HG02763 (cell line): ENCODE measurements at regions not wholly inside any gene's neighbourhood (a gene's known extent, or its start where the extent isn't known, plus 50 kb on each side); places are given as distances from the start of the nearest gene placed in this dataset.

Experiments
- ATAC-seq: cut with Tn5 transposase; IDR thresholded peaks from one replicate; pipeline ENCODE4 v1.9.1; 2021; ENCODE audit warnings: mild to moderate bottlenecking, moderate library complexity; ENCODE audit not compliant: unreplicated experiment

DNA sequence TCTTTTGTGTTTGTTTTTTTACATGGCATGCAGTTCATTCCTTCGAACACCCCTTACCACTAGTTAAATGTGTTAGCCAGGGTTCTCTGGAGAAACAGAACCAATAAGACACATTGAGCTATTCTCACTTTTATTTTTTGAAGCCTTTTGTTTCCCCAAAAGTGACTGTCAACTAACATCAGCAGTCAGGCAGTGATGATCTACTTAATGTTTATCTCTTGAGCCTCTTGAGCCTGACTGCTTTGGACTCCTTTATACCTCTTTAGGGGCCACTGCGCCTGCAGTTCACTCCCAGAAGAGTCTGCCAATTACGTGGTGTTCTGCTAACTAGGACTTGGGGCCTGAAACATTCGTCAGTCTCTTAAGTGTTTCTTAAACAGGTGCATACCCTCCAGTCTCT lies 163.7 kb upstream of the FLRT2 start:
- ATAC-seq: no peak

DNA sequence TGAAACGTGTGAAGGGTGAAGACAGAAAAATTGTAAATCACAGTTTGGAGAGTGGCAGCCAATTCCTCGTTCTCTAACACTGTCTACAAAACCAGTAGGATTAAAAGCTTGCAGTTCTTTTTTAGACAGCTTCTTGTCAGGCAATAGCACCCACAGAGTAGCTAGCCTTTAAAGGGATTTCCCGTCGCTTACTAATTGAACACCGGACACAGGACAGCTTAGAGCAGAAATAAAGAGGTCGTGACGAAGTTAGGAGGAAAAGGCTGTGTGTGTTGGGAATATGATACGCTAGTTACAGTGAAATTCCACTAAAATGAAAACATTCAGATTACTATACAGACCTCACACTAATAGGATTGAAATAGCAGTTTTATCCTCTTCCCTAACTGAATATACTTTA lies 149.1 kb upstream of the FLRT2 start:
- ATAC-seq: no peak

DNA sequence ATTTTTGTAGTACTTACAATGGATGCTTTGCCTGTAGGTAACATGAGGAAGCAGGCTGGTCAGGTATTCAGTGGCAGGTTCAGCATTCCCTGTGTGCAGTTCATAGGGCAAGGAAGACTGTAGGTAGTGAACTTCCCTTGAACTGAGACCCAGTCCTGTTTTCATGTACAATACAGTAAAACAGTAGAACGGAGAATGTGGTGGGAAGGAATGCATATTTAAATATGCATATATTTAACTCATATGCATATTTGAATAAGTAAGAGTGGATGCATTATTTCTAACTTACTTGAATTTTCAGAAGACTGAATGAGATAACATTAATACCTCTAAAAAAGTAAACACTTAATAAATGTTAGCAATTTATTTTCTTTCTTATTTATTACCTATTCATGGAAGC lies 147.6 kb upstream of the FLRT2 start:
- no peak for ATAC-seq

DNA sequence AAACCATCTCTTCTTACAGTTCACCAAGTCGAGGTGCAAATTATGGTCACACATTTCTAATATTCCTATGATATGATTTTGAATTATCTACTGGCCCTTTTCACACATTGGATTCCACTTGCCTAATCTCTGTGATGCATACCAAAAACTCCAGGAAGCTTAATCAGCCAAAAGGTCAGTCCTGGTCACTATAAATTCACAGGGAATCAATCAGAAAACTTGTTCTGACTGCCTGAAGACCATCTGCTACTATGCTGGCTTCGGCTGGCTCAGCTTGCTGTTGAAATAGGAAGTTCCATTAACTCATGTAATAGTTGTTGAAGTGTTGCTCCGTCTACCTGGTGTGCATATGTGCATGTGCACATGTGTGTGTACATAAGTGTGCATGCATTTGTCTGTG lies 142.8 kb upstream of the FLRT2 start:
- no peak for ATAC-seq

DNA sequence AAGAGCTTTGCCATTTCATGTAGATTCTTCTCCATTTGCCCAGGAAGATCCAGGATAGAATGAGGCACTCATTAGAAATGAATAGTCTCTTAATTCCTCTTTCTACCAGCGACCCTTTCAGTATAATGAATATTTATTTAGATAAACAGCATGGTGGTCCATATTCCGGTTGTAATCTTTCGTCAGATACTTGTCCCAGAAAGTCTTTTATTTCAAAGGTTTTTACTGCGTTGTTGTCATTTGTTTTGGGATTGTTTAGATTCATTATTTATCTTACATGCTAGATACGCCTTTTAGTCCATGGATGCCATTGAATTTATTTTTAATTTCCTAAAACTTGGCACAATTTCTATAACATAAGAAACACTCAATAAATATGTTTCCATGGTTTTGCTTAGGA lies 139.7 kb upstream of the FLRT2 start:
- no peak for ATAC-seq

DNA sequence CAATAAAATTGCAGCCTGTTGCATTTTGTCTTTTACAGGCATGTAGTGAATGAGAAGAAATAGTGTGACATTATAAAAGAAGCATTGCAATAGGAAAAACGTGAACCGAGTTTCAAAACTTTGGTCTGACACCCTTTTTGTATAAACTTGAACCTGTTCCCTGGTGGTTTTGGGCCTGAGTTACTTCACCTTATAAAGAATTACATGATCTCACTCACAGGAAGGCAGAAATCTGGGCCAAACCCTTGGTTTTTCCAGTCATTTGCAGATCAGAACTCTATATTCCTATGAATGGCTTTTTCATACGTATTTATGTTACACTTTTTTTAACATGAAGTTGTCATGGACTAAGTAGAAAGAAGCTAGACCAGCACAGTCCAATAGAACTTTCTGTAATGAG lies 138.5 kb upstream of the FLRT2 start:
- no peak for ATAC-seq

DNA sequence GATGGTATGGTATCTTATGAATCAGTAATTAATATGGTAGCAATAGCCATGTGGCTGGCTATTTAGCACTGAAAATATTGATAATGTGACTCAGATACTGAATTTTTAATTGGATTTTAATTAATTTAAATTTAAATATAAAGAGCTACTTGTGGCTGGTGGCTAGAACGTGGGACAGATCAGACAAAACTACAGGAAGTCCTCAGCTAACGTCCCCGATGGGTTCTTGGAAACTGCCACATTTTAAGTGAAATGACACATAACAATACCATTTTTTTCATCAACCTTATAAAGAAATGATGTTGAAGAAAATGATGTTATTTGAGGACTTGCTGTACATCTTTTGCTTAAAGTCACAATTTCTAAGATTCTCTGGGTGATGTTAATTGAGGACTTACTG lies 138.1 kb upstream of the FLRT2 start:
- no peak for ATAC-seq

DNA sequence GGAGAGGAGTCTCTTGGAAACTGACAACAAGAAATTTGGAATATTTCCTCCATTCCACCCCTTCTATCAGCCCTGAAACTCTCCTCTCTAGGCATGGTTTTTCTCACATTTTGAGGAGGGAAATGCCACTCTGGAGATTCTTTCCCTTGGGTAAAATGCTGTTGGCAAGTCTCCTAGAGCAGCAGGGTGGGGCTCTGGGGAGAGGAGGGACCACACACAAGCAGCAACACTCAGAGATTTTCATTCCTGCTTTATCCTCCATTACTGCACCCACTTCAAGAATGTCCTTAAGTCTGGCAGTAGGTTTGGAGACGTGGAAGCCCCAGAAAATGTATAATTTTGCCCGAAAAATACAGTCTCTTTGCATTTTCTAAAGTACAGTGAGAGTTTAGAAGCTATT lies 130.8 kb upstream of the FLRT2 start:
- ATAC-seq: no peak

DNA sequence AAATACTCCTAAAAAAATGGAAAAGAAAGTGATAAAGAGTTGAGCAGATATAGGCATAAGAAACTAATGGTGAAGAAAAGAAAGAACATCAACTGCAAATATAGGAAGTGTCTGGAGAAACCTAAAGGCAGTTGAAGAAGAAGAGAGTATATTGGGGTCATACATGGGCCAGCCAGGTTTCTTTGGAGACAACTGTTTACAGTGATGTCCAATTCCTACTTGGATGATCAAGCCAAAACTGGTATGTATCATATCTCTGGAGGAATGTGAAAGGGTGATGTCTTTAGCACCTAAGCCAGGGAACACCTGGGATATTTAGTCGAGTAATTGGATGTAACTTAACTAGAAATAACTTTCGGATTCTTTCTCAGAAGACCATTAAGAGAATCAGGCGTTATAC lies 129.3 kb upstream of the FLRT2 start:
- no peak for ATAC-seq

DNA sequence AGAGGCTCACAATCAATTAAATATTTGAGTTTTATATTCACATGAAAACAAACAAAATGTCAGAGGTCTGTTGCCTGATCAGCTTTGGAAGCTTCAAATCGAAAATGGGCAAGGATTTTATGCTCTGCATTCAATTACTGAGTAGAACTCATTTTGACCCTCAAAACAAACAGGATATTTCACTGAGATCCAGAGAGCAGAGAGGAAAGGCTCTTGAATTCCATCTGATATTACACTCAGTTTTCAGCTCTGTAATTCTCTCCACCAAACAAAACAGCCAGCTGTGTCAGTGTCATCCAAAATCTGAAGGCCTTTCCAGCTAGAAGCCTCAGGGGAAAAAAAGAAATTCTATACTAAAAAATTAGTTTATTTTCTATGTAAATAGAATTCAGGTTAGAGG lies 128.6 kb upstream of the FLRT2 start:
- no peak for ATAC-seq

DNA sequence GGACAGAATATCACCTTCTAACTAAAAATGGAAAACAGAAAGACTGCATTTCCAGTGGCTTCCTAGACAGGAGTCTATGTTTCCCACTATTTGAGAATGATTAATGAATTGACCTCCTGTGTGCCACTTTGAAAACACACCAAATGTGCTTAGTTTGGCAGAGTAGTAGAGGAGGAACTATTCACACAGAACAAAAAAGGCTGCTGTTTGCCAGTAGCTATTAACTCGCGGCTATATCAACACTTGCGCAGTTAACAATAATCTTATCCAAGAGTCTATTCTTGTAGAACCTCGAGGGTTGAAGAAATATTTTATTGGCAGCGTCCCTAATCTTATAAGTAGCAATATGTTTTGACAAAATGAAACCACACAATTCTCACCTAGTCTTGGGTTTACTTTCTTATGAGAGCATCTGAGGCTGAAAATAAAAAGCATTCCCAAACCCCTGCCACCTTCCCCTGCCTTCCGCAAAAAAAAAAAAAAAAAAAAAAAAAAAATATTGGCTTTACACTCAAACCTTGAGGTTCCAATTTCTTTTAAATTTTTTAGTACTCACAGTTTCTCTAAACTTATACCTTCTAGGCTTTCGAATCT lies 127.3 kb upstream of the FLRT2 start:
- ATAC-seq: no peak

DNA sequence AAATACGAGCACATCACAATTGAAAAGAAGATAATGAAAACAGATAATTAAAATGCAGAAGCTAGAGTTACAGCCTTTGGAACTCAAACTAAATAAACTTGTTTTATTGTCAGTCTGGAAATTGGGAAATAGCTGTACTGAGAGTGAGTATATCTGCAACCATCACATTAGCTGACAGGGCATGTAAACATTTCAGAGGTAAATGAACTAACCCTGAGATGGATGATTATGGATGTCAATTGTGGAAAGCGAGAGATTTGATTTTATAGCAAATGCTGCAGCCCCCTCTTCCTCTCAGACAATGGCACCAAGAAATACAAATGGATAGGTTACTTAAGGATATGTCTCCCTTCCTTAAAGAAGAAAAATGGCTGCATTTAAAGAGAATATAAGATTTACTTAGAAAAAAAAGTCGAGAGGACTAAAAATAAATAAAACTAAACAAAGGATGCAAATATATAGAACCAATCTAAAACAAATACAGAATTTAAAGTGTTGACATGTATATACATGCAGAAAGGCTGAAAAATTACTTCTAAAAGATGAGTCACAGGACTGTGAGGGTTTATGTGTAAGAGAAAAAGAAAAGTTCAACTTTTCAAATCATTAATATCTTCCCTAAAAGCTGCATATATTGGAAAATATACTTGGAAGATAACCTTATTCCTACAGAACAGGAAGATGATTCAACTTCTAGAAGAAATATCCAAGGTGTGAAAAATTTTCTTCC lies 120.3 kb upstream of the FLRT2 start:
- no peak for ATAC-seq

DNA sequence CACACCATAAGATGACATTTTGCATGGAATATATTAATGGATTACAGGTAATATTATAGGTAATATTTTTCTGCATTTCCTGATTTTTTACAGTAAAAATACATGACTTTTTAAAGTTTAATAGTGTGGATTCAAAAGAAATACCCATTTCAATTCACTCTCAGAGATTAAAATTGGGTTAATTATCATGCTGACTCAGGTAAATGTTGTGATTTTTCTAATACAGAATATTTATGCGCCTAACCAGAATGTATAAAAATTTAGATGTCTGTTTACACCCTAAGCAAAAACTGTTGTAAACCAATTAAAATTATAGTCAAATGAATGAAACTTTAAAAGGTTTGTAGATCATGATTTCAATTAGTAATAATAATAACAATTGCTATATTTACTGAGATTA lies 117.2 kb upstream of the FLRT2 start:
- ATAC-seq: no peak

DNA sequence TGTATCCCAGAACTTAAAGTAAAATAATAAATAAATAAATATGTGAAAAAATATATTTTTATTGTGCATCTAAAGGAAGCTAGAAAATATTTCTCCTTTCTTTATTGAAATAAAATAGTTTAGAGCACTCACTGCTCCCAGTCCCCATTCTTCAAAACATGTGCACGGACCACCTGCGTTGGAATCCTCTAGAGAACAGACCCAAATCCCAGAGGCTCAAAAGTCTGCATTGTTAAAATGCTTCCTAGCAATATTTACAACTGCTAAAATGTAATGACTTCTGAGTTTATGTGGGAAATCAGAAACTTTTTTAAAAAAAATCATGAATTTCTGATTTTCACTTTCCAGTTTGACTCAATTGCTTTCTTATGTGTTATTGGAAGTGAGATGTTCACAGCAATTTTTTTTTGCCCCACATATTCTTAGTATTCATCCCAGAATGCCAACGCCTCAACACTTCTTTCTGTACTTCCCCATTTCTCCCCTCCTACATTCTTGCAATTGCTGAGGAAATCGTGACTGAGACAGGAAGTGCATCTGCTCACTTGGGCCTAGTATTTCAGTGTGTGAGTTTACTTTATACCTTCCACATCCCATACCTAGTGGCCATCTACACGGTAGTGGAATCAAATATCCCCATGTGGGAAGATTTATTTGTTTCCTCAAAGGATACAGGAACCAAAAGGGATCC lies 116.0 kb upstream of the FLRT2 start:
- ATAC-seq: no peak

DNA sequence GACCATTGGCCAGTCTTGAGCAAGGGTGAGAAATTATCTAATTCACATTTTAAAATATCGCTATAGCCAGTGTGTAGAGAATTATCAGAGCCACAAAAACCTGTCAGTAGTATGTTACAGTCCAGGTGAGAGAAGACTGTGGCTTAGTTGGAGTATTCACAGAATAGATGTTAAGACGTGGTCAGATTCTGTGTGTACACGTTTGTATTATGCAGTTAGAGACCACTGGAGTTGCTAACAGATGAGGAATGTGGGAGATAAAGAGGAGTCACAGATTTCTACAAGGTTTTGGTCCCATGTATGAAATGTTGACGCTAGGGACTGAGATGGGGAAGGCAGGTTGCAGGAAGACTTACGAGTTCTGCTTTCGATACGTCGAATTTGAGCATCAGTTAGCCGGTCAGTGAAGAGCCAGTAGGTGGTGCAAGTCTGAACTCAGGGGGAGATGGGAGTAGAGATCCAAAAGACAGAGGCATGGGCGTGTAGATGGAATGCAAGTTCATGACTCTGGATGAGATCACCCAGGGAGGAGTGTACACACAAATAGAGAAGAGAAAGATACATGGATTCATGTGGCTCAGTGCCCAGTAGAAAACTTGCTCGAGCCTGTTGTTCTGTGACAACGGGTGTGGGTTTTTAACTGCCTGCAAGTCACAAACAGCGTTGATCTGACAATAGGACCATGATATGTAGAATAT lies 114.8 kb upstream of the FLRT2 start:
- no peak for ATAC-seq

DNA sequence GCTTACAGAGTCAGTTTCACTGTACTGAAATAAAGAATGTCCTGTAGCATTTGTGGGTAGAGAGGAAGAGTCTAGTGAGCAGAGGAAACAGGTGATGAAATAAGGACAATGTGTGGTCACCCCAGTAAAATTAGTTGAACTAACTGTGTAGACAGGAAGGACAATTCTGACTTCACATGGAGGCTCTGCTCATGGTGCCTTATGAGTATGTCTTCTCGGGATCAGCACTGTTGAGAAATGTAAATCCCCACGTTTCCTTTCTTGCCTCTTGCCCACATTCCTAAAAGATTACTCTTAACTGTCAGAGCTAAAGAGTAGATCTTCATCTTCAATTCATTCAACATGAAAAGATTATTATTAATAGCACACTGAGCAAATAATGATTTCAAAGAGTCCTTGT lies 113.2 kb upstream of the FLRT2 start:
- no peak for ATAC-seq

DNA sequence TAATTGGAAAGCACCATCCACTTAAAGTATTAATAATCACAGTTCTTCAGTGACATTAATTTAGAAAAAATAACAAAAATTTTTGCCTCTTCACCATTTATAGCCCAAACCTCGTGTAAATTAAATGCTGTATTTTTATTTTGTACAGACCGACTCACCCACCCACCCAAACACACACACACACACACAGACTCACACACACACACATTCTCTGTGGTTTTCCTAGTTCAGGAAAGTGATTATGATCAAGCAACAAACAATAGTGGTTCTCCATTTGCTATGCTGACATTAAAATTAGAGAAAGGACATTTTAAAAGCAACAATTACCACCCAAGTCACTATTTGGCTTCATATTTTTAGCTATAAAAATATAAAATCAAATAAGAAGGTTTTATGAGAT lies 112.5 kb upstream of the FLRT2 start:
- no peak for ATAC-seq

DNA sequence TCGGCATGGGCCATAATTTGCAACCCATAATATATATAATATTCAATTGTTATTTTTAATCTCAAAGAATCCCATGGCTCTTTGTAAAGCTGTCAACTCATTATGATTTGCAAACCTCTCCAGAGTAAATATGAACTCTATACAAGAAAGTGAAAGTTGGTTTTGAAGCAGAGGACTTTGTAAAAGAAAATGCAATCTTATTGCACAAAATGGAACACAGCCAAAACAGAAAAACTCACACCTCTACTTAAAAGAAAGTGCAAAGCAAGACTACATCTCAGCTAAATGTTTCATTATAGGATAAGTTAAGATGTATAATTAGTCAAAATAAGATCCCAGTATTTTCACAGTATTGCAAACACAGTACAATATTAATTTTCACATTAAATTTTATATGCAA lies 111.2 kb upstream of the FLRT2 start:
- no peak for ATAC-seq

DNA sequence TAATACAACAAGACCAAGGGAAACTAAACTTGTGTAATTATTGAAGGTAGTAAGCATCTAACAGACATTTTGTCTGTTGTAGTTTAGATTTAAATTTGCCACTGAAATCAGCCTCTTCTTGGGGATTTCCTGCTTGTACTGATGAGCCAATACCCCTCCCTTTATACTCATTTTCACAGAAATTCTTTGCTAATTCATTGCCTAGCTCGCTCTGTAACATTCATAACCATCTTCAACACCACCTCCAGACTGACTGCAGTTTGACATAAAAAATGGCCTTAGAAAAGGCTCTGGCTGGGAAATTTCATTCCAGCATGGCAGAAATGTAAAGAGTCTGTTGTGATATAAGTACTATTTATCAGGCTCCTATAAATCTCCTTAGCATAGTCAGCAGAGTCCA lies 109.7 kb upstream of the FLRT2 start:
- no peak for ATAC-seq

DNA sequence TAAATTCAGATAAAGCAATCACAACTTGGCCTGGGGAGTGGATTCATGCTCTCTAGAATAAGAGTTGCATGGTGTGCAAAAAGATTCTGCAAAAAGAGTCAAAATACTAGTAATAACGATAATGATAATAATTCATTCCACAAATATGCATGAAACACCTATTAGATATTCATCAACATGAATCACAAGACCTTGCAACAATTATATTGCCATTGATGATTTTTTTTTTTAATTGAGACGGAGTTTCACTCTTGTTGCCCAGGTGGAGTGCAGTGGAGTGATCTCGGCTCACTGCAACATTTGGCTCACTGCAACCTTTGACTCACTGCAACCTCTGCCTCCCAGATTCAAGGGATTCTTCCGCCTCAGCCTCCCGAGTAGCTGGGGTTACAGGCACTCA lies 109.2 kb upstream of the FLRT2 start:
- no peak for ATAC-seq

DNA sequence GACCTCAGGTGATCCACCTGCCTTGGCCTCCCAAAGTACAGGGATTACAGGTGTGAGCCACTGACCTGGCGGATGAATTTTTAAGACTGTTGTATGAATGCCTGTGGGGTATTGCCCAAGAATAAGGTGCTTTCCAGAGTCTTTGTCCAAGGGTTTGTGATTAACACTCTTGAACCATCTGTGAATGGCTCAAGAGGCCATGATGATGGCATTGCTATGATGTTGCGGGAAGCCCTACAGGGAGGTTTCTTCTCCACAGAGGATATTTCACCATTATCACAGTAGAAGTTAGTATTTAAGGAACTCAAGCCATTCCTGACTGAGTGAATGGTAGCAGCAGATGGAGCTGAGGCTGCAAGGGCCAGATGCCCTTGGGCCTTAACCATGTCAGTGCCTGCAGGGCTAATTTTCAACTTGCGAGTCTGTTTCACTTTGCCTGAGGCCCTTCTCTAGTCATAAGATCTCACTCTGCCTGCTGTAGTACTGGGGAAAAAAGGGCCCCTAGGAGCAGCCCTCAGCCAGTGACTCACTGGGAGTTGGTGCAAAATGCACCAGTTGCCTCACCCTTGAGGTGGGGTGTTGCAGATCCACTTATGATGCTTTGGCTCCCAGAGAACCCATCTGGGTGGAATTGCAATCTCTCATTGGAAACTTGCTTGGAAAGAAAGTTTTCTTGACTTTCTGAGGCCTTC lies 108.6 kb upstream of the FLRT2 start:
- ATAC-seq: no peak
